NCI-H1048 (cell line): ENCODE measurements at regions not wholly inside any gene's neighbourhood (a gene's known extent, or its start where the extent isn't known, plus 50 kb on each side); places are given as distances from the start of the nearest gene placed in this dataset.
"Not testable (repeated sequence)": the region's sequence is repeated elsewhere in the genome, so short reads cannot be mapped to it uniquely, and the experiment has no call there.

Experiments used
- DNase-seq: peaks from one replicate; lab custom pipeline; 2025; lab: John Stamatoyannopoulos, UW

- DNase-seq = no peak
These were observed 64.5 kb upstream of the ATXN1 start for GRCh38 chr6:16825784-16826183.

GRCh38 chr6:16824845-16825685 is 63.8 kb upstream of the ATXN1 start:
- DNase-seq = no peak

DNA sequence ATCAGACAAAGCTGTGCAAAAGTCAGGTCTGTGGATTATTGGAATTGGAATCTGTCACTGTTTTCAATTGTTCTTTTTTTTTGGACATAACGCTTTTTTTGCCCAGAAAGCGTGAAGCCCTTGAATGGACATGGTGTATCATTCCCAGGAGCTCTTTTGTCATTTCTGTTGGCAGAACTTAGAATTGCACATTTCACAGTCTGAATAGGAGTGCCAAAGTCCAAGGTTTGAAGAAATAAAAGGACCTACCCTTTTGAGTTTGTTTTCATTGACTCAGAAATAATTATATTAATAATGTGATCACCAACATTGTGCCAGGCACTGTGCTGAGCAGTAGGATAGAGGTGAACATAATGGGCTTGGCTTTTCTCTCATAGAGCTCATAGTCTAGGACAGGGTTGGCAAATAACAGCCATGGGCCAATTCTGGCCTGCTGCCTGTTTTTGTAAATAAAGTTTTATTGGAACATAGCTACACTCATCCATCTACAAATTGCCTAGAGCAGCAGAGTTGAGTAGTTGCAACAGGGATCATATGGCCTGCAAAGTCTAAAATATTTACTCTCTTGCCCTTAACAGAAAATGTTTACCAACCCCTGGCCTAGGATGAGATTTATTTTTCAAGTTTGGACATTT is 62.6 kb upstream of the ATXN1 start:
- DNase-seq = no peak

GRCh38 chr6:16822975-16823717 is 61.9 kb upstream of the ATXN1 start:
- DNase-seq = no peak

DNA sequence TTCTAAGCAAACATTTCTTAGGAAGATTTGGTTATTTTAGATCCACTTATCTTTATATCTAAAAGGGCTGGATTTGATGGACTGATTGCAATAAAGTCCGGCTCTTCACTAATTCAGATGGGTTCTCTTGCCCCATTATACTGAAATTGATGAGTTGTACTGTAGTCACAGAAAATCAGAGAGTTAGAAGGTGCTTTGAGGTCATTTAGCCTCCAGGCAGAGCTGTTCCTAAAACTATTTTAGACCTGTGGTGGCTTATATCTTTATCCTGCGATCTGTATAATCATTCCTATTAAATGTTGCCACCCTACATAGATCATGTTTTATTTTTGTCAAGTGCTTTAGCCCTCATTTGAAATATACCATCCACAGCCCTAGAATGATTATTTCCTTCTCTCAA is 61.3 kb upstream of the ATXN1 start:
- DNase-seq = no peak

DNA sequence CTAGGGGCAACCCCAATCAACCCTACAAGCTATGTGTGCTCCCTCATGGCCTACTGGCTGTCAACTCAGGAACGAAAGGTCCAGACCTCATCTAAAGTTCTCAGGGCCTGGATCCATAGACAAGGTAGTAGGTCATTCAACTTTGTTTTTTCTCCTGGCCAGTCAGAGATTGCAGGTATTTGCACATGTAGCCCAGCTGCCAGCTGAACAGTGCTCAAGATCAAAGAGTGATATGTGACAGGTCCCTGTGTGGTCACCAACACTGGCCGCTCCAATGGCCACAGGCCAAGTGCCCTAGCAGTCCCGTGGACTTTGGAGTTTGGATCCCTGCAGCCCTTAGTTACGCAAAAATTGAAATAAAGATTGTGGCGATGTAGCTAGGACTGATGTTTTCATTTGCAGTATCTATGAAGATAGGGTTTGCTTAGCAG is 60.6 kb upstream of the ATXN1 start:
- no peak for DNase-seq

- DNase-seq = not testable (repeated sequence)
These were observed 59.0 kb upstream of the ATXN1 start for GRCh38 chr6:16820262-16820661.

DNA sequence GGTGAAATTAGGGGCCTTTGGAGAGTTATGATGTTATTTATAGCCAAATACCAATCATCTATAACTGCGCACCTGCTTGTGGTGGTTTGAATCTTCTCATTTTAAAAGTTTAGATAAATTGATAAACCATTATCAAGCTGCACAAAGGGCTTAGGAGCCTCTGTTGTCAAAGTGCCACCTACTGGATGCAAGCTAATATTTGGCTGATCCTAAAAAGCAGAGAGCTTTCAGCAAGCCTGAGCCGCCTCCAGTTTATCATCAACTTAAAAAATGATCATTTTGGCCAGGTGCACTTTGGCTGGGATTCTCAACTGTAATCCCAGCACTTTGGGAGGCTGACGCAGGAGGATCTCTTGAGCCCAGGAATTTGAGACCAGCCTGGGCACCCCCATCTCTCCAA is 58.5 kb upstream of the ATXN1 start:
- DNase-seq = no peak

DNA sequence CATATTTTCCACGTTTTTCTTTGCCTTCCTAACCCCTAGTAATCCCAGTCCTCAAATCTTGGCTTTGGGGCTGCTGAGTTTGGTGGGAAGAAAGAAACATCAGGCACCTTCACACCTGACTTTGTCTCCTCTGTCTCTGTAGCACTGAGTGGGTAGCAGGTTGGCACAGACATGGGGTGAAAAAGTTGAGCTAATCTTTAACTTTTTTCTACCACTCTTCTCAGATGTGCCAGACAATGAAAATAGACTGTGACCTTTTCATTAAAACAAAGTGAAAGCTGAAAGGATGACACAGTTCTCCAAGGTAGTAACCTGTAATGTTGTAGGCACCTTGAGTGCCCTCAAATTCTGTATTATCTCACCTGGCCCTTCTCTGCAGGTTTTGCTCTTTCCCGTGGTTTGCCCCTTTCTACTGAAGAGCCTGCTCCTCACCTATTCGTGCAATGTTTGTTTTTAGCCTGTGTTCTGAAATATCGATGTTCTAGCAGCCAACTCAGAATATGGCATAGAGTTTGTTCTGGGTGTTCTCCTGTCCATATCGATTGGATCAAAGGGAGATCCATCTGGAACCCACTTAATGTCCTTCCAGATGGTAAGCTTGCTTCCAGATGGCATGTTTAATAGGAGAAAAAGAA is 57.8 kb upstream of the ATXN1 start:
- no peak for DNase-seq

DNA sequence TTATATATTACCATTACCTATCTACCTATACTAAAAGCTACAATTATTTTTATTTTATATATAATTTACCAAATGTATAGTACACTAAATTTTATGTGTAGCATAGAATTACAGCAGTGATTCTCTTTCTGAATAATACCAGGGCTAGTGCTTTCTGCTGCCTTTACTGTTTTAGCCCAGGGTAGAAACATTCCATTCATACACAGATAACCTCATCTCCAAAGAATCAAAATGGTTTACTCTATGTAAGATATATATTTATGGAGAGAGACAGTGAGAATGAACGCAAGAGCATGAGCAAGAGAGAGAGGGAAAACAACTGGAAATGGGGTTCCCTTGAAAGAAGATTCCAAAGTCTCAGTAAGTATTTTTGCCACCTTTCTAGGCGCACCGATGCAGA is 56.3 kb upstream of the ATXN1 start:
- no peak for DNase-seq

GRCh38 chr6:16816891-16817290 is 55.6 kb upstream of the ATXN1 start:
- no peak for DNase-seq

- no peak for DNase-seq
These were observed 51.7 kb upstream of the ATXN1 start for GRCh38 chr6:16812993-16813392.

GRCh38 chr6:16811277-16811979 is 50.2 kb upstream of the ATXN1 start:
- DNase-seq = no peak
